GM21447 (cell line): ENCODE measurements at regions not wholly inside any gene's neighbourhood (a gene's known extent, or its start where the extent isn't known, plus 50 kb on each side); places are given as distances from the start of the nearest gene placed in this dataset.
"Not testable (repeated sequence)": the region's sequence is repeated elsewhere in the genome, so short reads cannot be mapped to it uniquely, and the experiment has no call there.

Experiments used
- ATAC-seq: cut with Tn5 transposase; IDR thresholded peaks from one replicate; pipeline ENCODE4 v1.9.1; 2021; ENCODE audit not compliant: unreplicated experiment

DNA sequence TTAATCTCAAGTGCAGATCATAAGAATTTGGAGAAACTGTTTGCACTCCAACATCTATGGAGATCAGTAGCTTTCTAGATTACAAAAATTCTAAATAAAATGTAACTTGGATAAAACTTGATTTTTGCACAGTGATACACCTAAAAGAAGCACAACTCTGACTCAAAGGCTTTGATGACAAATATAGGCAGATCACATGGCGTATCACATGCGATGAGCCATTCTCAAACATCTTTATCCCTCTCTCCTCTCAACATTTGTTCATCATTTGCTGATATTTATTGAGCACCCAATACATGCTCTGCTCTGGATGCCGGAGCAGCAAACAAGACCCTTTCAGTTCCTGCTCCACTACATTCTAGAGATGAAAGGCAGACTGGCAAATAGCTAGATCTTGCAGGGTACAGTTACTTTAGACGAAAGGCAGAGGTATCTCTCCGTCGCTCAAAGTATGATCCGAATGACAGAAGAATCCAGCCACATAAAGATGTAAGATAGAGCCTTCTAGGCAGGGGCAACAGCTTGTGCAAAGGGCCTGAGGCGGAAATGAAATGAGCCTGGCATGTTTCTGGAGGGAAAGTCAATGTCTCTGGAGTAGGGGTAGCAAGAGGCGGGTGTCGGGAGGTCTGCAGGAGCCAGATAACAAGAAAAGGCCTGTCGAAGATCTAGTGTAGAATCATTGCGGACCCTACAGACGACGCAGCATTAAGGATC is 145.8 kb upstream of the ERRFI1 start:
- no peak for ATAC-seq

DNA sequence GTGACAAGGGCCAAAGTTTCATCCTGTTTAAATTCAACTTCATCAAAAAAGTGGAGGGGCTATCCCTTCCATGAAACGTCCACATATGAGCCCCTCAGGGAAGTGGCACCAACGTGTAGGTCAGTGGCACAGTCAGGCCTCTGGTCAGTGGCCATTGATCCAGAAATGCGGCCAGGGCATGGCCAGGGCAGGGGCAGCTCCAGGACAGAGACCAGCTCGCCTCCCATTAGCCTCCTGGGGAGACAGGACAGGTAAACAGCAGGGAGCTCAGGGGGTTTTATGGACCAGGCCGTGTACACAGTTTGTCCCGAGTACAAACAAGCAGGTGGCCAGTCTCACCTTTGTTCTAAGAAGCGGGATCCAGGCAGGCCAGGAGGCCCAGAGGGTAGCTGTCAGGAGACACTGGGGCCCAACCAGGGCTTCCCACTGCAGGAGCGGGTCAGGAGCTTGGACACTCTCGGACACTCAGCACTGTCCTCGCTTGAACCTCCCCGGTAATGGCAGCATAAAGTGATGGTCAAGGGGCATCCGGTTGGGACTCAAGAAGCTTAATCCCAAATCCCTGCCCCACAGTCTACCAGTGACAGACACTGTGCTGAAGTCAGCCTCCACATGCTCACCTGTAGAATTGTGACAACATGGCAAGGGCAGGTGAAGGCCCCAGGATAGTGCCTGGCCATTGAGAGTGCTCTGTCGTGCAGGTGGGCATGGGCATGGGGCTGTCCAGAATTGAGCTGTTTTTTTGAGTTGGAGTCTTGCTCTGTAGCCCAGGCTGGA is 144.1 kb upstream of the ERRFI1 start:
- peak; percentile 15 for ATAC-seq

DNA sequence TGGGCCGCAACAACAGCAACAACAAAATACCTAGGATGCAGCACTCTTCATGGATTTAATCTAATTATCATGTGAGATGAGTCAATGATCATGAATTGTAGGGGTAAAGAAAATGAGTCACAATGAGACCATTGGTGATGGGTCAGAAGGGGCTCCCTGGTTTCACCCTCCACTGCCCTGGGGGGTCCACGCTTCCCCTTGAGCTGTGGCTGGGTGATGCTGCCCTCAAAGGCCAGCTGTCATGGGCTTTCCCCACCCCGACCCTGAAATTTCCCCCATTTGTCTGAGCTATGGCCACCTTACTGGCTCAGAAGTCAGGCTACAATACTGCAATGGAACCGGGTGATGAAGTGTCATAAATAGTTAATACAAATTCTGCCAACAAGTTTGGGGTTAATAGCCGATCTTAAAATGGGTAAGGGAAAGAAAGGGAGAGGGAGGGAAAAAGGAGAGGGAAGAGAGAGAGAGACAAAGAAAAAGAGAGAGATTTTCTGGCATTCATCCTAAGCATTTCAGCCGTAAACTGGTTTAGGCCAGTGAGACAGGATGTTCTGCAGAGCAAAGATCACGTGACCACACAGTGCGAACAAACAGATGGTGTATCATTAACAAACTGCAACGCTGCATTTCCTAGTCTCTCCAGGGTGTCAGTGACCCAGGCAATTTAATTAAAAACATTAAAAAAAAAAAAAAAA is 143.4 kb upstream of the ERRFI1 start:
- peak; percentile 73 for ATAC-seq

DNA sequence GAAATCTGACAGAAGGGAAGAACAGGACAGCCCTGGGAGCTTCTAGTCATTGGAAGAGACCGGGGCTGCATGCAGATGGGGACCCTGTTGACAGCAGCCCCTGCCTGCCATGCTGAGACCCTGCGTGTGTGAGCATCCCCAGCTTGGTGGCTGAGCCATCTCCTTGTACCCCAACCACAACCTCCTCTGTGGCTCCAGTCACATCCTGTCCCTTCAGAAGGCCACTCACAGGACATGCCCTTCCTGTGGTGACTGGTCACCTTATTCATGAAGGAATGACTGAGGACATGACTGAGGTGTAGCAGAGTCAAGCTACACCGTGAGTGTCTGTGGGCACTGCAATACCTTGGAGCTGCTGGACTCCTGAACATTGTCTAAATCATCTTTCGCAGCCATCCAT is 141.8 kb upstream of the ERRFI1 start:
- no peak for ATAC-seq

DNA sequence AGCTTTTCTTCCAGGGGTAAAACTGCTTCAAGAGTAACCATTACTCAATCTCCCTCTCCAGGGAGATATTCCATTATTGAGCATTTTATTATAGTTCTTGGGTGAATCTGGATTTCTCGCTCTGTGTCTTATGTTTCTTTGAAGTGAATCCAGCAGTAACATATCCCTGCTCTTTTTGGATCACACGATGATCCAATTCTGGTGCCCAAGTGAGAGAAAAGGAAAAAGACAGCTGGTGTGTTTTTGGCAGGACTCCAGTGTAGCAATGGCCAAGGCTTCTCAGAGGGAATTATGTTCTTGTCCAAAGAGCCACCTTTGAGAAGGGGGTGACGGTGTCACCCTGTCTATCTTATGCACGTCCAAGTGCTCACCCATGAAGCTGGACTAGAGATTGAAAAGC is 140.3 kb upstream of the ERRFI1 start:
- no peak for ATAC-seq

DNA sequence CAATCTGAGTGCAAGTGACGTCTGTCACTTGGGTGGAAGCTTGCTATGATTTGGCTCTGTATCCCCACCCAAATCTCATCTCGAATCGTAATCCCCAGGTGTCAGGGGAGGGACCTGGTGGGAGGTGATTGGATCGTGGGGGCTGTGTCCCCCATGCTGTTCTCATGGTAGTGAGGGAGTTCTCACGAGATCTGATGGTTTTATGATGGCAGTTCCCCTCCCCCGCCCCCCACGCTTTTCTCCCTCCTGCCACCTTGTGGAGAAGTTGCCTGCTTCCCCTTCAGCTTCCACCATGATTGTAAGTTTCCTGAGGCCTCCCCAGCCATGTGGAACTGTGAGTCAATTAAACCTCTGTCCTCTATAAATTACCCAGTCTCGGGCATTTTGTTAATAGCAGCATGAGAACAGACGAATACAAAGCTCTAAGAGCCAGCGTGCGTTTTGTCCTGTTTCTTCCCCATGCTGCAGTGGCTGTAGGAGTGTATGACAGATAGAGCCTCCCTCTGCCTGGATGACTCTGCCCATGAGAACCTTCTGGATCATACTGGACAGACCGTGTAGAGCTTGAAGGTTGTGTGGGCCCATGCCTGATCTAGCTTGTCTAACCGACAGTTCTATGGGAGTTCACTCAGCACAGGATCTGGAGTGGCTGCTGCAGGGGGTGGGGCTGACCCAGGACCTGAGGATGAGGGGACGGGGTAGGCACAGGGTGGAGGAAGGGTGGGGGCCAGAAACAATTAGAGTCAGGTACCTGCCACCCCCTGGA is 139.7 kb upstream of the ERRFI1 start:
- no peak for ATAC-seq

DNA sequence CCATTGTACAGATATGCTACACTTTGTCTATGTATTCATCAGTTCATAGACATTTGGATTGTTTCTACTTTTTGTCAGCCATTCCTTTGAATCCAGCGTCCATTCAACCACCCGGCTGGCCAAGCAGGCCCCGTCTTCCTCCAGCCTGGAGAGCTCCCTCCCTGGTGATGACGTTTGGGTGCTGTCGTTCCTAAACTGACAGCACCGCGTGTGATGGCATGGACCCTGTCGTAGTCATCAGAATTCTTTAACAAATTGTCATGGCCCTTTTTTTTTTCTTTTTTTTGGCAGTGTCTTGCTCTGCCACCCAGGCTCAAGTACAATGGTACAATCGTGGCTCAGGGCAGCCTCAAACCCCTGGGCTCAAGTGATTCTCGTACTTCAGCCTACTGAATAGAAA is 138.6 kb upstream of the ERRFI1 start:
- ATAC-seq, result no peak

DNA sequence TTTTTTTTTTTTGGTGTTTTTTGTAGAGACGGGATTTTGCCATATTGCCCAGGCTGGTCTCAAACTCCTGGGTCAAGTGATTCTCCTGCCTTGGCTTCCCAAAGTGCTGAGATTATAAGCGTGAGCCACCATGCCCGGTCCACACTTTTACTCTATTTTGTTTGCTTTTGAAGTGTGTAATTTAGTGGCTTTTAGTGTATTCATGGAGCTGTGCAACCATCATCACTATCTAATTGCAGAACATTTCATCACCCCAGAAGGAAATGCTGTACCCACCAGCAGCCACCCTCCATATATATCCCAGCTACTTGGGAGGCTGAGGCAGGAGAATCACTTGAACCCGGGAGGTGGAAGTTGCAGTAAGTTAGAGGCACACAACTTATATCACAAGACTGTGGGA is 136.9 kb upstream of the ERRFI1 start:
- no peak for ATAC-seq

DNA sequence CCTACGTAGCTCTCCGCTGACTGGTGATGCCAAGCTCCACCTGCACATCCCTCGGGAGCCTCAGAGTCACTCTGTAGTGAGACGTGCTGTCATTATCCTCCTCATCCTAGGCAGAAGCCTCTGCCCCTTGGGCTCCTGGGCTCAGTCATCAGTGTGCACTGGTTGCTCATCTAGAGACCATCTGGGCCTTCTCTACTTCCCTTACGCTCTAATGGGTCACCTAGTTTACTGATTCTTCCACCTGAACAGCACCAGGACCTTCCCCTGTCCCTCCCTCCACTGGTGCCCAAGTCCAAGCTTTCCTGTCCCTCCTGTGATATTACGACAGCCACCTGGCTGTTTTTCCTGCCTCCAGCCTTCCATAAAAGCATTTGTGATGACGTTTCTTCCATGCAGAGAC is 136.1 kb upstream of the ERRFI1 start:
- ATAC-seq, result no peak

DNA sequence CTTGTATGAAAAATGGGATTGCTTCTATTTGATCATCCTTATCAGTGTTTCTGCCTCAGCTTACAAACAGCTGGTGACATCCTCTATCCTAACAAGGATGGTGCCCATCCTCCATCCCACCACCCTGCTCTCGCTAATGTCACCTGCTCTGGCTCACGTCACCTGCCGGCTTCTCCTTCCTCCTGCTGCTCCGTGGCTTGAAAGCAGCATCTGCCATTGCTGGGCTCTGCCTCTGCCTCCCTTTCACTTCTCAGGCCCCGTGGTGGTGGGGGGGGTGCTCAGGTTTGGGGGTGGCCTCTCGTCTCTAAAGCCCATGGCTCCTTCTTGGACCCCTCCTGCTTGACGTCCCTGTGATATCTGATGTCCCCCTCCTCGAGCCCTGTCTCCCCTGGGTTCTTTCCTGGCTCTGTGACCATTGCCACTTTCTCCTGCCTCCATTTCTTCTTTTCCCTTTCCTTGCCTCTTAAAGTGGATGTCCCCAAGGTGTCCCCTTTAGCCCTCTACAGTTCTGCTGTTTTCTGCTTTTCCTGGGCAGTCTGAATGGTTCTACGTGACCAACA is 135.5 kb upstream of the ERRFI1 start:
- no peak for ATAC-seq

DNA sequence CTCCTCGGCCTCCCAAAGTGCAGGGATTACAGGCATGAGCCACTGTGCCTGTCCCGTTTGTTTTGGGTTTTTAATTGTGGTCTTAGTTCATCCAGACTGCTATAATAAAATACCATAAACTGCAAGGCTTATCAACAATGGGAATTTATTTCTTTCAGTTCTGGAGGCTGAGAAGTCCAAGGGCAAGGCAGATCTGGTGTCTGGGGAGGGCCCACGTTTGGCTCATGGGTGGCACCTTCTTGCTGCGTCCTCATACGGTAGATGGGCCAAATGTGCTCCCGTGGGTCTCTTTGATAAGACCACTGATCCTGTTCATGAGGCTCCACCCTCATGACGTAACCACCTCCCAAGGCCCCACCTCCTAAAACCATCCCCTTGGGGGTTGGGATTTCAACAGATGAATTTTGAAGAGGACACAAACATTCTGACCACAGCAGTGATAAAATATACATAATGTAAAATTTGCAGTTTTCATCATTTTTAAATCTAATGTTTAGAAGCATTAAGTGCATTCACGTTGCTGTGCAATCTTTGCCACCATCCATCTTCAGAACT is 133.4 kb upstream of the ERRFI1 start:
- no peak for ATAC-seq

DNA sequence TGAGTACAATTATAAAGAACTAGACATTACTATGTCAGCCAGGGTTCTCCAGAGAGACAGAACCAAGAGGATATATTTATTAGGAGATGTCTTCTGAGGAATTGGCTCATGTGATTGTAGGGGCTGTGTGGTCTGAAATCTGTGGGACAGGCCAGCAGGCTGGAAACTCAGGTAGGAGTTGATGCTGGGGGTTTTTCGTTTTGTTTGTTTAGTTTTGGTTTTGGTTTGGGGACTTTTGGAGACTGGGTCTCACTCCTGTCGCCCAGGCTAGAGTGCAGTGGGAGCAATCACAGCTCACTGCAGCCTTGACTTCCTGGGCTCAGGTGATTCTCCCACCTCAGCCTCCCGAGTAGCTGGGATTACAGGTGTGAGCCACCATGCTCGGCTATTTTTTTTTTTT is 132.9 kb upstream of the ERRFI1 start:
- ATAC-seq, result no peak

DNA sequence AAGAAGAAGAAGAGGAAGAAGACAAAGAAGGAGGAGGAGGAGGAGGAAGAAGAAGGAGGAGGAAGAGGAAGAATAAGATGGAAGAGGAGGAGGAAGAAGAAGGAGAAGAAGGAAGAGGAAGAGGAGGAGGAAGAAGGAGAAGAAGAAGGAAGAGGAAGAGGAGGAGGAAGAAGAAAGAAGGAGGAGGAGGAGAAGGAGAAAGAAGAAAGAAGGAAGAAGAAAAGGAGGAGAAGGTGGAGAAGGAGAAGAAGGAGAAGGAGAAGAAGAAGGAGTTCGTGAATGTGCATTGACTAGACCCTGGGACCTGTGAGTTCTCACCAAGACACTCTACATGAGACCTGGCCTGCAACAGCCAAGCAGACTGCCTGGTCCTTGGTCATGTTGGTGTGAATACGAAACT is 131.7 kb upstream of the ERRFI1 start:
- no peak for ATAC-seq

DNA sequence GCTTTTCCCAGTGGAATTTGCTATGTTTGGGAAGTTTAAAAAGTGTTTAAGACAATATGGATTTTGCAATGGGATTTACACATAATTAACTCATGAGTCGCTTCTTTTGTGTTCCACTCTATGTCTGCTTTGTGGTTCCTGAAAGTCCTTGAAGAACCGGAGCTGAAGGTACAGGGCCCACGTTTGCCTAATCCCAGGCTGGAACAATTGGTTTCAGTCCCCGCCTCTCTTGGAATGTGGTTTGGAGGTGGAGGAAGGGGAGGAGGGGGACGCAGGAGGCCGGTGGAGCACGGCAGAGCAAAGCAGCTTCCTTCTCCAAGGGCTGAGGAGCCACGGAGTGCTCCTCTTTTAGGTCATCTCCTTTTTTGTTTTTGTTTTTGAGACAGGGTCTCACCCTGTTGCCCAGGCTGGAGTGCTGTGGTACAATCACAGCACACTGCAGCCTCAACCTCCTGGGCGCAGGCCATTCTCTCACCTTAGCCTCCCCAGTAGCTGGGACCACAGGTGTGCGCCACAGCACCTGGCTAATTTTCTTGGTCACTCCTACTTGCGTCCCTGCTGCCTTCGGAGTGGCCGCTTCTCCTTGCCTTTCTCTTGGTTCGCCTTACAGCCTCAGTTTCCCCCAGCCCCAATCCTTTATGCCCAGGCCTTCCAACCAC is 129.5 kb upstream of the ERRFI1 start:
- ATAC-seq, result no peak

DNA sequence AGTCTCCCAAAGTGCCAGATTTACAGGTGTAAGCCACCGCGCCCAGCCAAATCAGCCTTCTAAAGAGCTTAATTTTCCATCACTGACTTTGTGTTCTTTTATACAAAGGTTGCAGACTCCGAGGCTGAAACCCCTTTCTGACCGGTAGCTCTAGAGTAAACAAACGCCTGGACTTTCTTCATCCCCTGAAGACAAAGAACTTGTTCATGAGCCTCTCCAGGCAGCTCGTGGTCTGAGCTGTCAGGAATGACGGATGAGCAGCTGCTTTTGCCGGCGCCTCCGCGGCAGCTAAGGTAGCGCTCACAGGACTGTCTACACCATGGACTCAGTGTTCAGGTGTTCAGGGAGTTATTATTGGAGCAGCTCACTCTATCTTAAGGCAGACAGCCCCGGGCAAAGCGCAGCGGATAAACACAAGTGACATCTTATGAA is 128.5 kb upstream of the ERRFI1 start:
- ATAC-seq, result no peak

DNA sequence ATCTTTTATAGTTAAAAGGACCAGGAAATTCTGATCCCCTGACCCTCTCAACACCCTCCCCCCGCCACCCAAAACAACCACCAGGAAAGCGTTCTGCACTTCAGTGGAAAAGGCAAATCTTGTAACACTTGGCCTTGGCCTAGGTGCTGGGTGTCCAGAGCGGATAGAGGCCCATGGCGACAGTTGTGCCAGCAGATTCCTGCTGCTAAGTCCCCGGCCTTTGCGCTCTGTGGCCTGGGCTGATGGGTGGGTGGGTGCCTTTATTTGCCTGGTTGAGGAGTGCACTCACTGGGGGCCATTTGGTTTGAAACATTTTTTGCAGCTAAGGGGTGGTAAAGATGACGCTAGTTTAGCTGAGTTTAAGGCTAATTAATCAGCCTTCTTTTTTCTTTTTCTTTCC is 127.9 kb upstream of the ERRFI1 start:
- ATAC-seq, result no peak

DNA sequence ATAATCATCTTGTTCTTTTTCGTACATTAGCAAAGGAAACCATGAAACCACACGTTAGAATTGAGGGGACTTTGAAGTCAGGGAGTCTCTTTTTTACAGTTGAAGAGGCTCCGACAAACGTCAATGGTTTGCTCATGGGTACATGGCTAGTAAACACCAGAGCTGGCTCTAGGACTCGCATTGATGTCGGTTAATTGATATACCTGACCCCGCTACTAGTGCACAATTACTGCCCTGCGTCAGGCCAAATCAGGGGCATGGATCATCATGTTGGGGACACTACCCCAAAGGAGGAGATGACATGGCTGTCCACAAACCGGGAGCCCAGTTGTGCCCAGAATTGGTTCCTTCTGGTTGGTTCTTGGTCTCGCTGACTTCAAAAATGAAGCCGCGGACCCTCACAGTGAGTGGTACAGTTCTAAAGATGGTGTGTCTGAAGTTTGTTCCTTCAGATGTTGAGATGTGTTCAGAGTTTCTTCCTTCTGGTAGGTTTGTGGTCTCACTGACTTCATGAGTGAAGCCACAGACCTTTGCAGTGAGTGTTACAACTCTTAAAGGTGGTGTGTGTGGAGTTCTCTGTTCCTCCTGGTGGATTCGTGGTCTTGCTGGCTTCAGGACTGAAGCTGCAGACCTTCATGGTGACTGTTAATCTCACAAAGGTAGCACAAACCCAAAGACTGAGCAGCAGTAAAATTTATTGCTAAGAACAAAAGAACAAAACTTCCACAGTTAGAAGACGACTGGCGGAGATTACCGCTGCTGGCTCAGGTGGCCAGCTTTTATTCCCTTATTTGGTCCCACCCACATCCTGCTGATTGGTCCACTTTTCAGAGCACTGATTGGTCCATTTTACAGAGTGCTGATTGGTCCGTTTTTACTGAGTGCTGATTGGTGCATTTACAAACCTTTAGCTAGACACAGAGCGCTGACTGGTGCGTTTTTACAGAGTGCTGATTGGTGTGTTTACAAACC is 126.9 kb upstream of the ERRFI1 start:
- no peak for ATAC-seq

DNA sequence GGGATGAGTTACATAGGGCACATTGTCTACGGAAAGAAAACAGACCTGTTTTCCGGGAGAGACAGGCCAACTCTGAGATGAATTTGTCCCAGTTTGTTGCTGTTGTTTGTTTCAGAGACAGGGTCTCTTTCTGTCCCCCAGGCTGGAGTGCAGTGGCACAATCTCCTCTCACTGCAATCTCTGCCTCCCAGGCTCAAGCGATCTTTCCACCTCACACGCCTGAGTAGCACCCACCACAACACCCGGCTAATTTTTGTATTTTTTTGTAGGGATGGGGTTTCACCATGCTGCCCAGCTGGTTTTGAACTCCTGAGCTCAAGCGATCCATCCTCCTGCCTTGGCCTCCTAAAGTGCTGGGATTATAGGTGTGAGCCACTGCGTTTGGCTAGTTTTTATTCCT is 125.5 kb upstream of the ERRFI1 start:
- ATAC-seq, result no peak

DNA sequence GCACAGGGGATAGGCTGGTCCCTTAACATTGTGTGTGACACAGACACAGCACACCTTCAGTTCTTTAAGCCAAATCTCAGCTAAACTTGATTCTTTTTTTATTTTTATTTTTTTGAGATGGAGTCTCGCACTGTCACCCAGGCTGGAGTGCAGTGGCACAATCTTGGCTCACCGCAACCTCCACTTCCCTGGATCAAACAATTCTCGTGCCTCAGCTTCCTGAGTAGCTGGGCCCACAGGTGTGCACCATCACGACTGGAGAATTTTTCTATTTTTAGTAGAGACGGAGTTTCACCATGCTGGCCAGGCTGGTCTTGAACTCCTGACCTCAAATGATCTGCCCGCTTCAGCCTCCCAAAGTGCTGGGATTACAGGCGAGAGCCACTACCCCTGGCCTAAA is 123.6 kb upstream of the ERRFI1 start:
- ATAC-seq, result not testable (repeated sequence)
